Parathyroid adenoma (tissue), 2 donors: ENCODE measurements at regions not wholly inside any gene's neighbourhood (a gene's known extent, or its start where the extent isn't known, plus 50 kb on each side); places are given as distances from the start of the nearest gene placed in this dataset.

Experiments used
- H2AFZ ChIP-seq: fragments of 300-600 bp; sonication (generic); one replicate; pipeline ENCODE4 v1.7.0; 2017; ENCODE audit warnings: antibody characterized with exemption, mild to moderate bottlenecking
- H3K27ac ChIP-seq: fragments of 300-600 bp; sonication (generic); one replicate; pipeline ENCODE4 v1.7.0; 2017
- H3K27me3 ChIP-seq: fragments of 300-600 bp; sonication (generic); one replicate; pipeline ENCODE4 v1.7.0; 2017; ENCODE audit warnings: low read length; ENCODE audit not compliant: control insufficient read depth, insufficient read depth
- H3K36me3 ChIP-seq: fragments of 300-600 bp; sonication (generic); one replicate; pipeline ENCODE4 v1.7.0; 2017; ENCODE audit warnings: low read length; ENCODE audit not compliant: control insufficient read depth, insufficient read depth
- H3K4me1 ChIP-seq: fragments of 300-600 bp; sonication (generic); one replicate; pipeline ENCODE4 v1.7.0; 2017; ENCODE audit warnings: control low read depth
- H3K4me2 ChIP-seq: fragments of 300-600 bp; sonication (generic); one replicate; pipeline ENCODE4 v1.7.0; 2017; ENCODE audit warnings: low read length
- H3K4me3 ChIP-seq: fragments of 300-600 bp; sonication (generic); one replicate; pipeline ENCODE4 v1.7.0; 2017; ENCODE audit warnings: low read depth, low read length
- H3K79me2 ChIP-seq: fragments of 300-600 bp; sonication (generic); one replicate; pipeline ENCODE4 v1.7.0; 2017; ENCODE audit warnings: control low read depth
- H3K9ac ChIP-seq: fragments of 300-600 bp; sonication (generic); one replicate; pipeline ENCODE4 v1.7.0; 2017; ENCODE audit warnings: mild to moderate bottlenecking
- H3K9me3 ChIP-seq: fragments of 300-600 bp; sonication (generic); one replicate; pipeline ENCODE4 v1.7.0; 2017; ENCODE audit warnings: low read length; ENCODE audit not compliant: control insufficient read depth
- CTCF ChIP-seq: fragments of 300-600 bp; sonication (generic); IDR thresholded peaks from one replicate; pipeline ENCODE4 v1.7.0; 2017; ENCODE audit warnings: antibody characterized with exemption, mild to moderate bottlenecking
- donor health status: primary hyperparathyroidism.

DNA sequence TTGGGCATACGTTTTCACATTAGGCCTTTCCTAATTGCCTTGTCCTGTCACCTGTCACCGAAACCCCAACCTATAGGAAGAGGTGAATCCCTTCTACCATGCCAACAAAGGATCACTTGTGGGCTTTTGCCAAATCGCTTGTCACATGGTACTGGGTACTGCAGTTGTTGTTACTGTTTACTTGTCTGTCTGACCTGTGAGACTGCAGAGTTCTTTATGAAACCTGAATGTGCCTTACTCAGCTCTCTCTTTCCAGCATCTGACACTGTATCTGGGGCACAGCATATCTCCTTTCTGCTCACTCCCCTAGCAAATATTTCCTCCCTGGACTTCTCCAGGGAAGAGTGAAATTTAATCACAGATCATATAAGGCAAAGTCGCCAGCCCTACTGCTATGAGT, 1272.4 kb downstream of the CDH8 start:
- H3K9me3 ChIP-seq: no peaks in the 10 kb centered on the region
- H3K36me3 ChIP-seq: no peaks in the 10 kb centered on the region
- no peaks in the 10 kb centered on the region for H3K79me2 ChIP-seq
- no peak overlapping the region for H3K27ac ChIP-seq
- H2AFZ ChIP-seq: no peak overlapping the region
- TF ChIP-seq CTCF: no peak
- H3K4me2 ChIP-seq: no peak overlapping the region
- no peak overlapping the region for H3K4me3 ChIP-seq
- H3K9ac ChIP-seq: no peak overlapping the region
- no peaks in the 10 kb centered on the region for H3K4me1 ChIP-seq
- H3K27me3 ChIP-seq: no peaks in the 10 kb centered on the region

- Histone ChIP-seq H3K27me3 (no peaks in the 10 kb centered on the region), H2AFZ (no peak overlapping the region), H3K27ac (no peak overlapping the region), H3K4me1 (no peaks in the 10 kb centered on the region), H3K36me3 (no peaks in the 10 kb centered on the region), H3K4me3 (no peak overlapping the region), H3K79me2 (no peaks in the 10 kb centered on the region), H3K9me3 (no peaks in the 10 kb centered on the region), H3K4me2 (no peak overlapping the region), H3K9ac (no peak overlapping the region)
- no peak for TF ChIP-seq CTCF
Observed at GRCh38 chr16:60755907-60756306, 1280.3 kb downstream of the CDH8 start.

GRCh38 chr16:60748366-60748765, 1287.9 kb downstream of the CDH8 start:
- Histone ChIP-seq H2AFZ (no peak overlapping the region), H3K27me3 (no peaks in the 10 kb centered on the region), H3K4me3 (no peak overlapping the region), H3K36me3 (no peaks in the 10 kb centered on the region), H3K9ac (no peak overlapping the region), H3K79me2 (no peaks in the 10 kb centered on the region), H3K4me2 (no peak overlapping the region), H3K9me3 (no peaks in the 10 kb centered on the region), H3K27ac (no peak overlapping the region), H3K4me1 (no peaks in the 10 kb centered on the region)
- TF ChIP-seq CTCF: no peak

DNA sequence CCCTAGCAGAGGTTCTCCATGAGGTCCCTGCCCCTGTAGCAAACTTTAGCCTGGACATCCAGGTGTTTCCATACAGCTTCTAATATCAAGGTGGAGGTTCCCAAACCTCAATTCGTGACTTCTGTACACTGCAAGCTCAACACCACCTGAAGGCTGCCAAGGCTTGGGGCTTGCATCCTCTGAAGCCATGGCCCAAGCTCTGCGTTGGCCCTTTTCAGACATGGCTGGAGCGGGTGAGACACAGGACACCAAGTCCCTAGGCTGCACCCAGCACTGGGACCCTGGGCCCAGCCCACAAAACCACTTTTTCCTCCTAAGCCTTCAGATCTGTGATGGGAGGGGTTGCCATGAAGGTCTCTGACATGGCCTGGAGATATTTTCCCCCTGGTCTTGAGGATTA, 1292.0 kb downstream of the CDH8 start:
- no peak overlapping the region for H3K4me3 ChIP-seq
- H3K4me2 ChIP-seq: no peak overlapping the region
- H3K4me1 ChIP-seq: no peaks in the 10 kb centered on the region
- H3K27me3 ChIP-seq: no peaks in the 10 kb centered on the region
- no peak overlapping the region for H2AFZ ChIP-seq
- no peak overlapping the region for H3K9ac ChIP-seq
- H3K9me3 ChIP-seq: no peaks in the 10 kb centered on the region
- TF ChIP-seq CTCF: no peak
- no peaks in the 10 kb centered on the region for H3K79me2 ChIP-seq
- H3K36me3 ChIP-seq: no peaks in the 10 kb centered on the region
- H3K27ac ChIP-seq: no peak overlapping the region

- Histone ChIP-seq H3K27ac (no peak overlapping the region), H3K9me3 (no peaks in the 10 kb centered on the region), H3K4me2 (no peak overlapping the region), H2AFZ (no peak overlapping the region), H3K36me3 (no peaks in the 10 kb centered on the region), H3K27me3 (no peaks in the 10 kb centered on the region), H3K4me3 (no peak overlapping the region), H3K4me1 (no peaks in the 10 kb centered on the region), H3K9ac (no peak overlapping the region), H3K79me2 (no peaks in the 10 kb centered on the region)
- no peak for TF ChIP-seq CTCF
Observed at GRCh38 chr16:60741810-60742209, 1294.4 kb downstream of the CDH8 start.
